ENCODE measurements at regions not wholly inside any gene's neighbourhood (a gene's known extent, or its start where the extent isn't known, plus 50 kb on each side); places are given as distances from the start of the nearest gene placed in this dataset.

- no peak overlapping the region for H3K4ac ChIP-seq (ENCODE audit: low read depth, low read length)
- no peak overlapping the region for H3K23ac ChIP-seq (ENCODE audit: low read length)
Observed at GRCh38 chr14:29166507-29166906, 399.9 kb downstream of the FOXG1 start.

GRCh38 chr14:29168149-29168548, 401.6 kb downstream of the FOXG1 start:
- no peak overlapping the region for H2AFZ ChIP-seq (ENCODE audit: insufficient read depth, low read length, poor library complexity)
- no peak overlapping the region for H3K4ac ChIP-seq (ENCODE audit: low read depth, low read length)
- no peak overlapping the region for H3K18ac ChIP-seq (ENCODE audit: low read length)
- no peak overlapping the region for H2AK5ac ChIP-seq (ENCODE audit: low read length)
- WGBS (ENCODE audit: extremely low coverage, insufficient coverage, insufficient read length): no CpG with 5 or more reads among the region's 7 CpGs
- H3K4me2 ChIP-seq (ENCODE audit: low read length): no peak overlapping the region
- no peak overlapping the region for H2BK12ac ChIP-seq (ENCODE audit: low read length)
- no peak overlapping the region for H3K4me3 ChIP-seq (ENCODE audit: low read depth, low read length)
- H4K12ac ChIP-seq (ENCODE audit: low read depth, low read length): peak overlapping the region; percentile 43
- DNase-seq: no peak
- H3K23ac ChIP-seq (ENCODE audit: low read length): no peak overlapping the region
- no peak overlapping the region for H2BK120ac ChIP-seq (ENCODE audit: insufficient read depth, low read length, poor library complexity)
- no peaks in the 10 kb centered on the region for H3K36me3 ChIP-seq (ENCODE audit: control insufficient read depth in 1 of 2, insufficient read depth in 2 of 2, low read length in 2 of 2)
- no peak overlapping the region for H4K8ac ChIP-seq (ENCODE audit: low read depth, low read length)
- H3K14ac ChIP-seq (ENCODE audit: low read length): no peak overlapping the region
- peaks cover 3% of the 10 kb centered on the region for H3K9me3 ChIP-seq (ENCODE audit: insufficient read depth, low read depth, low read length)
- H3K27ac ChIP-seq (ENCODE audit: low read depth, low read length): no peak overlapping the region
- H4K91ac ChIP-seq (ENCODE audit: low read depth, low read length): no peak overlapping the region
- no peak overlapping the region for H2BK5ac ChIP-seq (ENCODE audit: low read depth, low read length, poor library complexity)
- H3K9ac ChIP-seq (ENCODE audit: low read length): no peak overlapping the region
- H3K79me2 ChIP-seq (ENCODE audit: control insufficient read depth, insufficient read depth, low read length, poor library complexity): no peaks in the 10 kb centered on the region
- H3K4me1 ChIP-seq (ENCODE audit: control insufficient read depth in 1 of 2, insufficient read depth in 2 of 2, low read length in 2 of 2): no peaks in the 10 kb centered on the region
- no peaks in the 10 kb centered on the region for H3K79me1 ChIP-seq (ENCODE audit: low read length)
- no peaks in the 10 kb centered on the region for H3K27me3 ChIP-seq (ENCODE audit: insufficient read depth, low read length)

More at GRCh38 chr14:29166507-29166906, 399.9 kb downstream of the FOXG1 start:
- no peak overlapping the region for H3K27ac ChIP-seq (ENCODE audit: low read depth, low read length)
- H4K12ac ChIP-seq (ENCODE audit: low read depth, low read length): no peak overlapping the region
- no peak overlapping the region for H2BK5ac ChIP-seq (ENCODE audit: low read depth, low read length, poor library complexity)
- peaks cover 3% of the 10 kb centered on the region for H3K9me3 ChIP-seq (ENCODE audit: insufficient read depth, low read depth, low read length)
- no peaks in the 10 kb centered on the region for H3K79me1 ChIP-seq (ENCODE audit: low read length)
- H3K4me1 ChIP-seq (ENCODE audit: control insufficient read depth in 1 of 2, insufficient read depth in 2 of 2, low read length in 2 of 2): no peaks in the 10 kb centered on the region
- no peak overlapping the region for H3K14ac ChIP-seq (ENCODE audit: low read length)
- no peak for DNase-seq
- H3K27me3 ChIP-seq (ENCODE audit: insufficient read depth, low read length): no peaks in the 10 kb centered on the region
- no peaks in the 10 kb centered on the region for H3K36me3 ChIP-seq (ENCODE audit: control insufficient read depth in 1 of 2, insufficient read depth in 2 of 2, low read length in 2 of 2)
- no peak overlapping the region for H4K8ac ChIP-seq (ENCODE audit: low read depth, low read length)
- H3K4me3 ChIP-seq (ENCODE audit: low read depth, low read length): no peak overlapping the region
- H3K18ac ChIP-seq (ENCODE audit: low read length): no peak overlapping the region
- WGBS (ENCODE audit: extremely low coverage, insufficient coverage, insufficient read length): no CpG with 5 or more reads among the region's 1 CpG
- H2AFZ ChIP-seq (ENCODE audit: insufficient read depth, low read length, poor library complexity): no peak overlapping the region
- H2BK12ac ChIP-seq (ENCODE audit: low read length): no peak overlapping the region
- no peaks in the 10 kb centered on the region for H3K79me2 ChIP-seq (ENCODE audit: control insufficient read depth, insufficient read depth, low read length, poor library complexity)
- H3K9ac ChIP-seq (ENCODE audit: low read length): no peak overlapping the region
- H3K4me2 ChIP-seq (ENCODE audit: low read length): no peak overlapping the region
- no peak overlapping the region for H2AK5ac ChIP-seq (ENCODE audit: low read length)
- no peak overlapping the region for H4K91ac ChIP-seq (ENCODE audit: low read depth, low read length)
- no peak overlapping the region for H2BK120ac ChIP-seq (ENCODE audit: insufficient read depth, low read length, poor library complexity)

- no peak overlapping the region for H3K23ac ChIP-seq (ENCODE audit: low read length)
- no peak overlapping the region for H3K4me2 ChIP-seq (ENCODE audit: low read length)
- no peak overlapping the region for H2AFZ ChIP-seq (ENCODE audit: insufficient read depth, low read length, poor library complexity)
- no peak overlapping the region for H3K4me3 ChIP-seq (ENCODE audit: low read depth, low read length)
- no peak overlapping the region for H2BK120ac ChIP-seq (ENCODE audit: insufficient read depth, low read length, poor library complexity)
- no peak overlapping the region for H4K91ac ChIP-seq (ENCODE audit: low read depth, low read length)
- no peaks in the 10 kb centered on the region for H3K4me1 ChIP-seq (ENCODE audit: control insufficient read depth in 1 of 2, insufficient read depth in 2 of 2, low read length in 2 of 2)
- H2BK12ac ChIP-seq (ENCODE audit: low read length): no peak overlapping the region
- DNase-seq: no peak
- H3K27ac ChIP-seq (ENCODE audit: low read depth, low read length): no peak overlapping the region
- peaks cover 3% of the 10 kb centered on the region for H3K9me3 ChIP-seq (ENCODE audit: insufficient read depth, low read depth, low read length)
- H3K27me3 ChIP-seq (ENCODE audit: insufficient read depth, low read length): no peaks in the 10 kb centered on the region
- H2AK5ac ChIP-seq (ENCODE audit: low read length): no peak overlapping the region
- no peak overlapping the region for H3K14ac ChIP-seq (ENCODE audit: low read length)
- H3K79me2 ChIP-seq (ENCODE audit: control insufficient read depth, insufficient read depth, low read length, poor library complexity): no peaks in the 10 kb centered on the region
- no peak overlapping the region for H3K18ac ChIP-seq (ENCODE audit: low read length)
- no peaks in the 10 kb centered on the region for H3K79me1 ChIP-seq (ENCODE audit: low read length)
- H4K8ac ChIP-seq (ENCODE audit: low read depth, low read length): no peak overlapping the region
- no CpG with 5 or more reads among the region's 5 CpGs for WGBS (ENCODE audit: extremely low coverage, insufficient coverage, insufficient read length)
- H4K12ac ChIP-seq (ENCODE audit: low read depth, low read length): no peak overlapping the region
- peak overlapping the region; percentile 4 for H3K9ac ChIP-seq (ENCODE audit: low read length)
- H3K36me3 ChIP-seq (ENCODE audit: control insufficient read depth in 1 of 2, insufficient read depth in 2 of 2, low read length in 2 of 2): no peaks in the 10 kb centered on the region
- H2BK5ac ChIP-seq (ENCODE audit: low read depth, low read length, poor library complexity): no peak overlapping the region
- H3K4ac ChIP-seq (ENCODE audit: low read depth, low read length): no peak overlapping the region
Observed at GRCh38 chr14:29169408-29169807, 402.8 kb downstream of the FOXG1 start.

- H4K91ac ChIP-seq (ENCODE audit: low read depth, low read length): no peak overlapping the region
- no peaks in the 10 kb centered on the region for H3K79me2 ChIP-seq (ENCODE audit: control insufficient read depth, insufficient read depth, low read length, poor library complexity)
- H3K4me2 ChIP-seq (ENCODE audit: low read length): no peak overlapping the region
- no peak overlapping the region for H3K14ac ChIP-seq (ENCODE audit: low read length)
- H3K27me3 ChIP-seq (ENCODE audit: insufficient read depth, low read length): no peaks in the 10 kb centered on the region
- no peak overlapping the region for H3K18ac ChIP-seq (ENCODE audit: low read length)
- H2BK120ac ChIP-seq (ENCODE audit: insufficient read depth, low read length, poor library complexity): no peak overlapping the region
- no peaks in the 10 kb centered on the region for H3K4me1 ChIP-seq (ENCODE audit: control insufficient read depth in 1 of 2, insufficient read depth in 2 of 2, low read length in 2 of 2)
- no peak for DNase-seq
- no peak overlapping the region for H3K4ac ChIP-seq (ENCODE audit: low read depth, low read length)
- no peak overlapping the region for H4K12ac ChIP-seq (ENCODE audit: low read depth, low read length)
- no peak overlapping the region for H3K27ac ChIP-seq (ENCODE audit: low read depth, low read length)
- no peak overlapping the region for H3K4me3 ChIP-seq (ENCODE audit: low read depth, low read length)
- WGBS (ENCODE audit: extremely low coverage, insufficient coverage, insufficient read length): no CpG with 5 or more reads among the region's 2 CpGs
- H3K9ac ChIP-seq (ENCODE audit: low read length): no peak overlapping the region
- no peaks in the 10 kb centered on the region for H3K9me3 ChIP-seq (ENCODE audit: insufficient read depth, low read depth, low read length)
- H2BK5ac ChIP-seq (ENCODE audit: low read depth, low read length, poor library complexity): no peak overlapping the region
- no peak overlapping the region for H4K8ac ChIP-seq (ENCODE audit: low read depth, low read length)
- no peak overlapping the region for H2BK12ac ChIP-seq (ENCODE audit: low read length)
- H2AK5ac ChIP-seq (ENCODE audit: low read length): no peak overlapping the region
- no peak overlapping the region for H3K23ac ChIP-seq (ENCODE audit: low read length)
- no peaks in the 10 kb centered on the region for H3K79me1 ChIP-seq (ENCODE audit: low read length)
- H3K36me3 ChIP-seq (ENCODE audit: control insufficient read depth in 1 of 2, insufficient read depth in 2 of 2, low read length in 2 of 2): no peaks in the 10 kb centered on the region
- no peak overlapping the region for H2AFZ ChIP-seq (ENCODE audit: insufficient read depth, low read length, poor library complexity)
Observed at GRCh38 chr14:29175706-29176105, 409.1 kb downstream of the FOXG1 start.
